Hepatocyte (in vitro differentiated cells): ENCODE measurements at regions not wholly inside any gene's neighbourhood (a gene's known extent, or its start where the extent isn't known, plus 50 kb on each side); places are given as distances from the start of the nearest gene placed in this dataset.

Experiments
- DNase-seq: peaks from one replicate; pipeline ENCODE4 v3.0.0-alpha.2; 2016; ENCODE audit warnings: low spot score
- H2AFZ ChIP-seq: fragments of 200-600 bp; sonication (generic); 2 replicates; pipeline ENCODE4 v1.6.0; 2016; ENCODE audit warnings: antibody characterized with exemption, mild to moderate bottlenecking
- H3K27ac ChIP-seq: fragments of 200-600 bp; sonication (generic); 2 replicates; pipeline ENCODE4 v1.5.1; 2016; ENCODE audit warnings: mild to moderate bottlenecking
- H3K27me3 ChIP-seq: fragments of 200-600 bp; sonication (generic); 2 replicates; pipeline ENCODE4 v1.6.1; 2016
- H3K36me3 ChIP-seq: fragments of 200-600 bp; sonication (generic); replicated peaks from 2 replicates; pipeline ENCODE4 v1.5.1; 2016; ENCODE audit warnings: low read depth; ENCODE audit not compliant: insufficient read depth
- H3K4me1 ChIP-seq: fragments of 200-600 bp; sonication (generic); 2 replicates; pipeline ENCODE4 v1.5.1; 2016; ENCODE audit warnings: mild to moderate bottlenecking, moderate library complexity; ENCODE audit not compliant: insufficient read depth
- H3K4me2 ChIP-seq: fragments of 200-600 bp; sonication (generic); 2 replicates; pipeline ENCODE4 v1.6.0; 2016
- H3K4me3 ChIP-seq: fragments of 200-600 bp; sonication (generic); 2 replicates; pipeline ENCODE4 v1.5.1; 2016; ENCODE audit warnings: mild to moderate bottlenecking
- H3K79me2 ChIP-seq: fragments of 200-600 bp; sonication (generic); 2 replicates; pipeline ENCODE4 v1.6.0; 2017; ENCODE audit warnings: mild to moderate bottlenecking
- H3K9me2 ChIP-seq: fragments of 200-600 bp; sonication (generic); replicated peaks from 2 replicates; pipeline ENCODE4 v1.6.0; 2017; ENCODE audit warnings: mild to moderate bottlenecking; ENCODE audit not compliant: insufficient read depth
- H3K9me3 ChIP-seq: fragments of 200-600 bp; sonication (generic); 2 replicates; pipeline ENCODE4 v1.5.1; 2016; ENCODE audit warnings: low read depth, mild to moderate bottlenecking
- H4K20me1 ChIP-seq: fragments of 200-600 bp; sonication (generic); 2 replicates; pipeline ENCODE4 v1.6.0; 2016; ENCODE audit warnings: mild to moderate bottlenecking; ENCODE audit not compliant: insufficient read depth, poor library complexity, severe bottlenecking
- CTCF ChIP-seq: fragments of 200-600 bp; sonication (generic); IDR thresholded peaks from 2 replicates; pipeline ENCODE4 v1.5.1; 2016; ENCODE audit warnings: antibody characterized with exemption, mild to moderate bottlenecking; ENCODE audit not compliant: poor library complexity
- EZH2 ChIP-seq: fragments of 200-600 bp; sonication (generic); IDR thresholded peaks from 2 replicates; pipeline ENCODE4 v1.6.1; 2016; ENCODE audit warnings: antibody characterized with exemption, mild to moderate bottlenecking, borderline replicate concordance
- EZH2phosphoT487 ChIP-seq: fragments of 200-600 bp; sonication (generic); IDR thresholded peaks from one replicate; pipeline ENCODE4 v1.6.1; 2018; ENCODE audit warnings: antibody characterized with exemption, mild to moderate bottlenecking, low read depth, moderate library complexity; ENCODE audit not compliant: unreplicated experiment, severe bottlenecking
- WGBS: methylation state at CpG from one replicate; pipeline ENCODE4 v1.1.6; 2016; ENCODE audit warnings: low lambda C conversion rate; ENCODE audit errors: missing lambda C conversion rate; 5-methylcytosine and 5-hydroxymethylcytosine counted together

GRCh38 chr6:166777096-166777630, 150.1 kb upstream of the RPS6KA2 start:
- H3K27me3 ChIP-seq: no peaks in the 10 kb centered on the region
- no peak overlapping the region for H2AFZ ChIP-seq
- H3K9me3 ChIP-seq: no peaks in the 10 kb centered on the region
- 89% methylated on average over 14 of the region's 14 CpGs for WGBS
- no peaks in the 10 kb centered on the region for H3K9me2 ChIP-seq
- no peaks in the 10 kb centered on the region for H3K4me1 ChIP-seq
- DNase-seq: no peak
- H3K4me2 ChIP-seq: no peak overlapping the region
- no peaks in the 10 kb centered on the region for H4K20me1 ChIP-seq
- H3K36me3 ChIP-seq: no peaks in the 10 kb centered on the region
- H3K79me2 ChIP-seq: no peaks in the 10 kb centered on the region
- no peak overlapping the region for H3K27ac ChIP-seq
- TF ChIP-seq CTCF (no peak), EZH2 (no peak), EZH2phosphoT487 (no peak)
- no peak overlapping the region for H3K4me3 ChIP-seq

- Histone ChIP-seq H4K20me1 (no peaks in the 10 kb centered on the region), H3K27ac (no peak overlapping the region), H3K36me3 (no peaks in the 10 kb centered on the region), H3K4me1 (no peaks in the 10 kb centered on the region), H3K79me2 (no peaks in the 10 kb centered on the region), H2AFZ (no peak overlapping the region), H3K4me3 (no peak overlapping the region), H3K4me2 (no peak overlapping the region), H3K9me3 (no peaks in the 10 kb centered on the region), H3K9me2 (no peaks in the 10 kb centered on the region), H3K27me3 (no peaks in the 10 kb centered on the region)
- TF ChIP-seq CTCF: no peak
- TF ChIP-seq EZH2: no peak
- no peak for TF ChIP-seq EZH2phosphoT487
- 94% methylated on average over 12 of the region's 12 CpGs for WGBS
- DNase-seq: no peak
Measured at GRCh38 chr6:166776571-166776970, 149.5 kb upstream of the RPS6KA2 start.

- Histone ChIP-seq H3K27me3 (no peaks in the 10 kb centered on the region), H3K9me3 (no peaks in the 10 kb centered on the region)
Measured at GRCh38 chr6:166775923-166776220, 148.8 kb upstream of the RPS6KA2 start.

More at GRCh38 chr6:166775923-166776220, 148.8 kb upstream of the RPS6KA2 start:
- Histone ChIP-seq H3K79me2 (no peaks in the 10 kb centered on the region), H3K36me3 (no peaks in the 10 kb centered on the region), H3K4me1 (no peaks in the 10 kb centered on the region), H3K4me3 (no peak overlapping the region), H3K27ac (no peak overlapping the region), H2AFZ (no peak overlapping the region), H3K9me2 (no peaks in the 10 kb centered on the region), H3K4me2 (no peak overlapping the region), H4K20me1 (no peaks in the 10 kb centered on the region)
- no peak for DNase-seq
- no peak for TF ChIP-seq EZH2
- TF ChIP-seq CTCF: no peak
- TF ChIP-seq EZH2phosphoT487: no peak
- WGBS: 84% methylated on average over 9 of the region's 9 CpGs
